Brain pericyte (primary cell): ENCODE measurements at regions not wholly inside any gene's neighbourhood (a gene's known extent, or its start where the extent isn't known, plus 50 kb on each side); places are given as distances from the start of the nearest gene placed in this dataset.
A peak's percentile ranks its signal among the peaks of the same experiment; 100 is the strongest.
"Not testable (repeated sequence)": the region's sequence is repeated elsewhere in the genome, so short reads cannot be mapped to it uniquely, and the experiment has no call there.

Experiments used
- DNase-seq: peaks from one replicate; pipeline ENCODE4 v3.0.0-alpha.2; 2012; ENCODE audit warnings: low read depth, low spot score

DNA sequence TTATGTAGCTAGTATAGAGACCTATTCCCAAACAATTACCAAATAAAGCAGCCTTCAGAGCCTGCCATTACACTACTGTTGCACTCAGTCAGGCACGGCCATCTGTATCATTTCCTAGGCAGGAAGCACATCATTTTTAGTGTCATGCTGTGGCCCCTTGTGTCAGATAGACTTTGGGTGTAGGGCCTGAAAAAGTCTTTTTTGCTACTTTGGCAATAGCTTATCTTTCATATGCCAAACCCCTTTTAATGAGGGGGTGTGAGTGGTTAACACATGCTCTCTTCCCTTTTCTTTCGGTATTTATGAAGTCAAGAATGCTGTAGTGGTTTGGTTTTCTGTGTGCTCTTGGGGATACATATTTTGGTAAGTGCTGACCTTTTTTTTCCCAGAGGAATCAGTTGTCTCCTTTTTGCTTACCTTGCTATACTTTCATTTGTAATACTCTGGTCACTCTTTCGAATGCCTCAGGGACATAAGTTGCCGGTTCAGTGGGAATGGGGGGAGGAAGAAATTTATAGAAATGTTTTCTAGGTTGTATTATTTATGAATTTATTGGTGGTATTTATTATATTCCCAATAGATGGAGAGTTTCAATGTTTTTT, 209.8 kb downstream of the CSNK1G3 start:
- DNase-seq: no peak

- DNase-seq: no peak
These were observed 209.0 kb downstream of the CSNK1G3 start for GRCh38 chr5:123720955-123721354.

- no peak for DNase-seq
These were observed 208.4 kb downstream of the CSNK1G3 start for GRCh38 chr5:123720339-123720738.

DNA sequence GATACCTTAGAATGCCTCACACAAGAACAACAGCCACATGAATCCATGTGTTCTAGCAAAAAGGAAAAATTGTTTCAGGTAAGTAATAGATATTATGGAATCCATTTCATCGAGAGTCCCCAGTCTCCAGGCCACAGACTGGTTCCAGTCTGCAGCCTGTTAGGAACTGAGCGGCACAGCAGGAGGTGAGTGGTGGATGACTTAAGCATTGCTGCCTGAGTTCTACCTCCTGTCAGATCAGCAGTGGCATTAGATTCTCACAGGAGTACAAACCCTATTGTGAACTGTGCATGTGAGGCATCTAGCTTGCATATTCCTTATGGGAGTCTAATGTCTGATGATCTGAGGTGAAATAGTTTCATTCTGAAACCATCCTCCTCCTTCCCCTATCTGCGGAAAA, 207.0 kb downstream of the CSNK1G3 start:
- DNase-seq: no peak

GRCh38 chr5:123718238-123718637, 206.3 kb downstream of the CSNK1G3 start:
- no peak for DNase-seq

GRCh38 chr5:123717139-123717538, 205.2 kb downstream of the CSNK1G3 start:
- no peak for DNase-seq

DNA sequence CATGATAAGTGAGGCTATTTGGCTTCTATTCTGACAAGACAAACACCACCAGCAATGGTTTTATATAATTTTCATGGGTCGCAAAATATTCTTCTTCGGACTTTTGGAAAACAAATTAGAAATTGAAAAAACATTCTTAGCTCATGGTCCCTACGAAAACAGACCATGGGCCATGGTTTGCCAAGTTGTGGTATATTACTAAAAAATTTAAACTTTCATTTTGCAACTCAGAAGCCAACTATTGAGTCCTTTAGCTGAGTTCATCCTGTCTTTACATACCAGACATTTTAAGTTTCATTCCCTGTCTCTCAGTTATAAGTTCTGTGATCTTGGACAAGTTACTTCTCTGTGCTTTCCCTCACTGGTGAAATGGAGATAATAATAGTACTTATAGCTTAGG, 198.1 kb downstream of the CSNK1G3 start:
- no peak for DNase-seq

- no peak for DNase-seq
These were observed 197.4 kb downstream of the CSNK1G3 start for GRCh38 chr5:123709422-123709821.

DNA sequence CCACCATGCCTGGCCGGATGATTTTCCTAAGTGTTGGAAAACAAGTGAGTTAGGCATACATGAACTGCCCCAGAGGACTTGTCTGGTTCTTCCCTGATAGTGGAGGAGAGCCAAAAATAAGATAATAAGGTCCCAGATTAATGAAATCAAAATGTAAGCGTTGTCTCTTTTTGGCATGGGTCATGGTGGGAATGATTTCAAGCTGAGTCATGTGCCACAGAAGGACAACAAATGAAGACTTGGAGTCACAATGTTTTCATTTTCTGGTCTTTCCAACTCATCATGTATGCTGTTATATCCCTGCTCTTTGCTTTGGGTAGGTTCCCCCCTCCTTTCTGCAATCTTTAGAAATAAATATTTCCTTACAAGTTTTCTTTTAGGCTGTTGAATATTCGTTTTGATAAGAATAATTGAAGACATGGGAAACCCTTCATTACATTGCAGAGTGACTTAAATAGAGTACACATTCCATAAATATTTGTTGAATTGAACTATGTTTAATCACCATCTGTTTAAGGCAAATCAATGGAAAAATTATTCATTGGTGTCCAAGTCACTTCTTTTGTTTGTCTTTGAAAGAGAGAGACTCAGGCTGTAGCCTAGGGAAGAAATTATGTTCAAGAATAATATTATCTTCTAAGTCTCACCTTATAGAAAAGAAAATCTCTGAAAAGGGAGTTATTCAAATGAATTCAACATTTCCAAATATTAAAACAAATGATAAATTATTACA, 196.3 kb downstream of the CSNK1G3 start:
- DNase-seq: peak; percentile 80

DNA sequence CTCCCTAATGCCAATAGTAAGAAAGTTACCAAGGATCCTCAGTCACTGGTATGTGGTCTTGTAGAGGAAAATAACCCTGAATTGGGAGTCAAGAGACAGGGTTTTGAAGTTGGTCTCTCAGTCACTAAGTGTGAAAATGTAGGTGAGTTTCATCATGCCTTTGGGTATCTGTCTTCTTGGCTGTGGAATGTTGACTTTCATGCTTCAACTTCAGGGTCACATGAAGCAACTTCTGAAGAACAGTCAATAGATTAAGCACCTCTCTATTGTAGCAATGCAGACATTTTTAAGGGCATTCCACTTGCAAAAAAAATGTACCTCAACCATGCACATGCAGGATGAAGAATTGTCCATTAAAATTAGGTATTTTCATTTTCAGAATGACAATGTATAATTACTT, 194.6 kb downstream of the CSNK1G3 start:
- no peak for DNase-seq

GRCh38 chr5:123705741-123706140, 193.8 kb downstream of the CSNK1G3 start:
- DNase-seq: no peak

DNA sequence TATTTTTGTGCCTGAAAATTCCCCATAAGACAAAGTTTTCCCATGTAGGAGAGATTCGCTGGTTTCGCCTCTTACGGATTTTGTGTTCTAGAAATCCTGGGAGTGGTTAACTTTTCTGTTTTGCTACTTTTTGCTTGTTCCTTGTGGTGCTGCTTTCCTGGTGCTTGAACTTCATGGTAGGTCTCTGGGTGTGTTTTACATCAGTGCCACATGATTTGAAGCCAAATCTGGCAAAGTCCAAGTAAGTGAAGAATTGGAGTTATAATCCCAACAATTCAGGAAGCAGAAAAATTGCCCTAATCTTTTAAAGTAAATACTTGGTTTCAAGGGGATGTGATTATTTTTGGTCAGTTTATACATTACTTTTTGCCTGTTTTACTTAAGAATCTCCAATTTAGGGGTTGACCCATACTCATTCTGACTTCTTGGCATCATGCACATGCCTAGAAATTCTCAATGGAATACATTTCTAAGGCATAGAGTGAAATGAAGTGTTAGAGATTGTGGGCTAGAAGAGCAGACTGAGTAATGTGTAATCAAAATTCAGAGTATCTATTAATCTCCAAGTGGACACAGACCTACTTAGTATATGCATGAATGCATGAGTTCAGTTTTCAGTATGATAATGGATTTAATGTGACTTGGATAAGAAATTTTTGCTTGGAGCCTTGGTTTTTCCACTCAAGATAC, 189.7 kb downstream of the CSNK1G3 start:
- no peak for DNase-seq

DNA sequence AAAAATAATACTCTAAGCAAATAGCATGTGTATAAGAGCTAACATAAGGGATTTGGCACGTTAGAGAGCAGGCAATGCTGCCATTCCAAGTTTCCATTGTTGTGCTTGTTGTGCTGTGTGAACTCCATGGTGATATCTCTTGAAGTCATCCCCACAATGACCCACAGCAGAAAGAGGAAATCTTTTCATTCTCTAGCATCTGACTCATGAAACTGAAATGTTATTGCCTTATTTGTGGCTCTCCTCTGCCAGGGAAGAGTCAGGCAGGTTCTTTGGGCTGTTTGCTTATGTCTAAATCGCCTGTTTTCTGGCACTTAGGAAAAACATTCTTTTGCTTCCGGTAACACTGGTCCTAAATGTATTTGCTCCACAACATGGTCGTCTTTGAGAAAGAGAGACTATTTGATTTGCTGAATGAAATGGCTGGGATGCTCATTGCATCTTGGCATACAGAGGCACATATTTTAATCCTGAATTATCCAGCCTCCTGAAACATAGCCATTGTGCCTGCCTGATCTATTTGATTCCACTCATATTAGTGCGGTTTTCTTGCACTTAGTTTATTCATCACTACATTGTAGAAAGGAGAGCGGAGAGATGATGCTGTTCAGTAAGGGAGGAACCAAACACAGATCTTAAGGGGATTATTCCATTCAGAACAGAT, 188.8 kb downstream of the CSNK1G3 start:
- peak; percentile 80 for DNase-seq

DNA sequence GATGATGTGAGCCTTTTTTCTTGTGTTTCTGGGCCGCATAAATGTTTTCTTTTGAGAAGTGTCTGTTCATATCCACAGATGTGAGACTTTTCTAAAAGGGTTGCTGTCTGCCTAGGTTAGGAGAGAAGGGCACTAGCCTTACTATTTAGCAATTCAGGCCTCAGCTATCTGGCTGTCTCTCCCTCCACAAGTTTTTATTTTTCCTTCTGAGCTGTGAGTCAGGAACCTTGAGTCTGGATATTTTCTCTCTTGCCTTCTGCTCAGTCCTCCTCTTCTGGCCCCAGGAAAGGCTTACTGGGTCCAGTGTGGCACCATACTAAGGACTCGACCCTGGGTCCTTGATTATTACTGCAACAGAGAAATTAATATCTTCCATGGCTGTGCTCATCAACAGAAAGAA, 187.6 kb downstream of the CSNK1G3 start:
- no peak for DNase-seq

DNA sequence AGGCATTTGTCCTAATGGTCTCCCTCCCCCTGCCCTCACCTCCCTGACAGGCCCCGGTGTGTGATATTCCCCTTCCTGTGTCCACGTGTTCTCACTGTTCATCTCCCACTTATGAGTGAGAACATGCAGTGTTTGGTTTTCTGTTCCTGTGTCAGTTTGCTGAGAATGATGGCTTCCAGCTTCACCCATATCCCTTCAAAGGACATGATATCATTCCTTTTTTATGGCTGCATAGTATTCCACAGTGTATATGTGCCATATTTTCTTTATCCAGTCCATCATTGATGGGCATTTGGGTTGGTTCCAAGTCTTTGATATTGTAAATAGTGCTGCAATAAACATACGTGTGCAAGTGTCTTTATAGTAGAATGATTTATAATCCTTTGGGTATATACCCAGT, 187.0 kb downstream of the CSNK1G3 start:
- DNase-seq: not testable (repeated sequence)

- no peak for DNase-seq
These were observed 185.0 kb downstream of the CSNK1G3 start for GRCh38 chr5:123696921-123697341.

DNA sequence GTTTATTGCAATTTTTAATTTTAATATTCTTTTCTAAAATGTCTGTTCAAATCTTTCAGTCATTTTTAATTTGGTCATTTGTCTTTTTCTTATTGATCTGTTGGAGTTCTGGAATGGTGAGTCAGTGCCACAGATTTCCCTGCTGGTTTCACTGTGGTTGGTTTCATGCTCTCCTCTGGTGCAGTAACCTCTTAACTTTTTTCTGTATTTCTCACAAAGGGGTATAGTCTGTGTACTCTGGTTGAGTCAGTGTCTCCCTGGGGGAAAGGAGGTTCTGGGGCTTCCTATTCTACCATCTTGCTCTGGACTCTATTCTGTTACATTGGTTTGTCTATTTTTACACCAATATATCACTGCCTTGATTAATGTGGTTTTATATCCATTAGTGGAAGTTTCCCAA, 178.8 kb downstream of the CSNK1G3 start:
- peak; percentile 41 for DNase-seq

DNA sequence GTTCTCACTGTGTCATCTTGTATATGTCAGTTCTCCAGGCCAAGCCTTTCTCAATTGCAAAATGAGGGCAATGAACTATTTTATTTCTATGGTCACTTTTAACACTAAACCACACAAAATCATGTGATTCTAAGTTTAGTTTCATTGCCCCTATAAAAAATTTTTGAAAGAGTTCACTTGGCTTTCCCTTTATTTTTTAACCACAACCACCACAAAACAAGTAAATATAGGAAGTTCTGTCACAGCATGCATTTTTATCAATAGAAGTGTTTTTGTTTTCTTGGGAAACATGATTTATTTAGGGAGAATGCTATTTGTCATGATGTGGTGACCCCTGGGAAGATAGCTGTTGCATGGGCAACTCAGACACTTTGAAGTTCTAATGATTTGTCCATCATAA, 169.1 kb downstream of the CSNK1G3 start:
- no peak for DNase-seq

- no peak for DNase-seq
These were observed 161.1 kb downstream of the CSNK1G3 start for GRCh38 chr5:123673107-123673506.

- no peak for DNase-seq
These were observed 159.9 kb downstream of the CSNK1G3 start for GRCh38 chr5:123671711-123672456.

- DNase-seq: no peak
These were observed 159.1 kb downstream of the CSNK1G3 start for GRCh38 chr5:123671042-123671441.
